GM12864 (cell line): ENCODE measurements at regions not wholly inside any gene's neighbourhood (a gene's known extent, or its start where the extent isn't known, plus 50 kb on each side); places are given as distances from the start of the nearest gene placed in this dataset.

ENCODE experiments used
- DNase-seq: peaks from one replicate; pipeline ENCODE4 v3.0.0-alpha.2; 2011; ENCODE audit warnings: low read depth
- H3K4me3 ChIP-seq: 2 replicates; pipeline ENCODE4 v1.5.1; 2011; ENCODE audit warnings: mild to moderate bottlenecking, low read depth, low read length, control low read depth
- CTCF ChIP-seq: IDR thresholded peaks from 2 replicates; pipeline ENCODE4 v1.5.1; 2011; ENCODE audit warnings: low read depth, mild to moderate bottlenecking, moderate library complexity, low read length, control low read depth, inconsistent platforms; ENCODE audit errors: missing control alignments

GRCh38 chr15:96266456-96266855 lies 64.0 kb upstream of the NR2F2 start:
- TF ChIP-seq CTCF, result no peak
- no peak overlapping the region for H3K4me3 ChIP-seq
- DNase-seq, result no peak

- DNase-seq, result no peak
- no peak for TF ChIP-seq CTCF
- H3K4me3 ChIP-seq, result no peak overlapping the region
These were observed 63.0 kb upstream of the NR2F2 start for GRCh38 chr15:96267463-96267862.

GRCh38 chr15:96268442-96269204 lies 61.9 kb upstream of the NR2F2 start:
- DNase-seq, result no peak
- no peak overlapping the region for H3K4me3 ChIP-seq
- TF ChIP-seq CTCF, result no peak

- H3K4me3 ChIP-seq, result no peak overlapping the region
- no peak for DNase-seq
- no peak for TF ChIP-seq CTCF
These were observed 59.8 kb upstream of the NR2F2 start for GRCh38 chr15:96270581-96271172.

GRCh38 chr15:96272427-96272826 lies 58.1 kb upstream of the NR2F2 start:
- H3K4me3 ChIP-seq, result no peak overlapping the region
- no peak for TF ChIP-seq CTCF
- no peak for DNase-seq

GRCh38 chr15:96273317-96274086 lies 57.0 kb upstream of the NR2F2 start:
- no peak overlapping the region for H3K4me3 ChIP-seq
- no peak for DNase-seq

More at GRCh38 chr15:96273317-96274086, 57.0 kb upstream of the NR2F2 start:
- no peak for TF ChIP-seq CTCF
